H1 (cell line): ENCODE measurements at regions not wholly inside any gene's neighbourhood (a gene's known extent, or its start where the extent isn't known, plus 50 kb on each side); places are given as distances from the start of the nearest gene placed in this dataset.

Experiments used
- CTCF ChIA-PET: fragments of 300-600 bp; sonication (Branson Sonifier 250); formaldehyde crosslinking; loops from one replicate; lab custom pipeline; 2021; ENCODE audit not compliant: partially characterized antibody; lab: Charles Lee
- POLR2A ChIA-PET: fragments of 300-600 bp; sonication (Branson Sonifier 250); formaldehyde crosslinking; loops from one replicate; lab custom pipeline; 2021; ENCODE audit warnings: inconsistent platforms; ENCODE audit not compliant: partially characterized antibody; lab: Charles Lee
- DNase-seq, 2 experiments: peaks; one replicate each; pipeline versions ENCODE4 v3.0.0 to v3.0.0-alpha.2; 2010 to 2022; ENCODE audit warnings: low spot score in 2 of 2, low read depth in 1 of 2, mixed read lengths in 1 of 2
- FAIRE-seq: peaks from 2 replicates; lab custom pipeline; 2011; peaks lifted over from hg19 to GRCh38; lab: Jason Lieb, UNC
- H2AFZ ChIP-seq: 2 replicates; pipeline ENCODE4 v1.8.1; 2012; ENCODE audit warnings: low read length, inconsistent platforms
- H2AK5ac ChIP-seq: 2 replicates; pipeline ENCODE4 v1.6.1; 2013; ENCODE audit warnings: low read depth, low read length
- H2BK120ac ChIP-seq: replicated peaks from 2 replicates; pipeline ENCODE3; 2013; ENCODE audit warnings: low read depth, low read length, inconsistent platforms
- H2BK12ac ChIP-seq: 2 replicates; pipeline ENCODE4 v1.6.1; 2013; ENCODE audit warnings: low read depth, low read length
- H2BK15ac ChIP-seq: 2 replicates; pipeline ENCODE4 v1.6.1; 2013; ENCODE audit warnings: low read length
- H2BK20ac ChIP-seq: 2 replicates; pipeline ENCODE4 v1.6.1; 2013; ENCODE audit warnings: low read length
- H2BK5ac ChIP-seq: 2 replicates; pipeline ENCODE4 v1.6.1; 2013; ENCODE audit warnings: low read depth, low read length
- H3K14ac ChIP-seq: 2 replicates; pipeline ENCODE4 v1.6.1; 2013; ENCODE audit warnings: inconsistent platforms; ENCODE audit not compliant: insufficient read length
- H3K18ac ChIP-seq: 2 replicates; pipeline ENCODE4 v1.6.1; 2013; ENCODE audit warnings: low read length; ENCODE audit errors: extremely low read depth
- H3K23ac ChIP-seq: 2 replicates; pipeline ENCODE4 v1.6.1; 2013; ENCODE audit warnings: inconsistent platforms; ENCODE audit not compliant: insufficient read length
- H3K23me2 ChIP-seq: 2 replicates; pipeline ENCODE4 v1.6.1; 2013; ENCODE audit warnings: low read depth, low read length
- H3K27ac ChIP-seq: 2 replicates; pipeline ENCODE4 v1.6.1; 2011; ENCODE audit warnings: low read depth, low read length, inconsistent platforms
- H3K27me3 ChIP-seq, 4 experiments: replicated peaks in 1 of 4; 1 replicate in 1 of 4; 2 replicates in 3 of 4; pipeline versions ENCODE4 v1.6.1 to v1.8.1; 2011 to 2013; ENCODE audit warnings: low read length in 3 of 4, mild to moderate bottlenecking in 3 of 4, inconsistent platforms in 2 of 4, mixed read lengths in 2 of 4, moderate library complexity in 1 of 4; ENCODE audit not compliant: control insufficient read depth in 3 of 4, insufficient read depth in 3 of 4; ENCODE audit errors: extremely low read depth in 1 of 4
- H3K36me3 ChIP-seq, 4 experiments: 2 replicates each; pipeline versions ENCODE4 v1.6.1 to v1.8.1; 2011 to 2013; ENCODE audit warnings: mild to moderate bottlenecking in 4 of 4, low read length in 3 of 4, moderate library complexity in 2 of 4, control low read depth in 1 of 4, inconsistent platforms in 1 of 4; ENCODE audit not compliant: insufficient read depth in 4 of 4, control insufficient read depth in 2 of 4
- H3K4ac ChIP-seq: replicated peaks from 2 replicates; pipeline ENCODE3; 2013; ENCODE audit warnings: low read length, low read depth, mixed read lengths, inconsistent platforms; ENCODE audit not compliant: insufficient read length
- H3K4me1 ChIP-seq, 4 experiments: replicated peaks in 1 of 4; 1 replicate in 1 of 4; 2 replicates in 3 of 4; pipeline versions ENCODE4 v1.6.1 to v1.8.1; 2011 to 2013; ENCODE audit warnings: low read length in 3 of 4, inconsistent platforms in 2 of 4, mixed read lengths in 1 of 4; ENCODE audit not compliant: insufficient read depth in 4 of 4, control insufficient read depth in 3 of 4
- H3K4me2 ChIP-seq, 2 experiments: 2 replicates each; pipeline versions ENCODE4 v1.6.1 to v1.8.1; 2011 to 2013; ENCODE audit warnings: low read depth in 2 of 2, low read length in 2 of 2, control low read depth in 1 of 2, inconsistent platforms in 1 of 2, mild to moderate bottlenecking in 1 of 2; ENCODE audit not compliant: insufficient read depth in 1 of 2
- H3K4me3 ChIP-seq, 4 experiments: fragments of 200-600, 300-600 bp in 1 of 4; sonication (generic), shearing (Covaris generic), sonication (Bioruptor Twin) in 1 of 4; 2 replicates each; pipeline versions ENCODE4 v1.5.1 to v1.8.1; 2011 to 2016; ENCODE audit warnings: low read length in 4 of 4, low read depth in 3 of 4, control low read depth in 2 of 4, inconsistent platforms in 2 of 4, mild to moderate bottlenecking in 2 of 4, mixed read lengths in 1 of 4, moderate library complexity in 1 of 4; ENCODE audit not compliant: insufficient read depth in 2 of 4; ENCODE audit errors: extremely low read depth in 1 of 4
- H3K56ac ChIP-seq: replicated peaks from 2 replicates; pipeline ENCODE3; 2013; ENCODE audit warnings: low read depth, mild to moderate bottlenecking, mixed read lengths, low read length, inconsistent platforms; ENCODE audit not compliant: insufficient read length
- H3K79me1 ChIP-seq: 2 replicates; pipeline ENCODE4 v1.6.1; 2013; ENCODE audit warnings: low read depth, low read length, control low read depth
- H3K79me2 ChIP-seq, 2 experiments: 2 replicates each; pipeline versions ENCODE4 v1.6.1 to v1.8.1; 2012 to 2013; ENCODE audit warnings: low read length in 2 of 2, mild to moderate bottlenecking in 2 of 2, inconsistent platforms in 1 of 2; ENCODE audit not compliant: insufficient read depth in 2 of 2, control insufficient read depth in 1 of 2
- H3K9ac ChIP-seq, 4 experiments: replicated peaks in 1 of 4; 1 replicate in 1 of 4; 2 replicates in 3 of 4; pipeline versions ENCODE4 v1.6.1 to v1.8.1; 2011 to 2013; ENCODE audit warnings: low read depth in 3 of 4, low read length in 3 of 4, control low read depth in 2 of 4, mild to moderate bottlenecking in 2 of 4, moderate library complexity in 2 of 4, inconsistent platforms in 1 of 4; ENCODE audit errors: extremely low read depth in 1 of 4
- H3K9me3 ChIP-seq, 2 experiments: 2 replicates each; pipeline versions ENCODE4 v1.6.1 to v1.8.1; 2012 to 2013; ENCODE audit warnings: mild to moderate bottlenecking in 2 of 2, moderate library complexity in 2 of 2, control low read depth in 1 of 2, inconsistent platforms in 1 of 2, low read depth in 1 of 2, low read length in 1 of 2, mixed read lengths in 1 of 2; ENCODE audit not compliant: insufficient read depth in 2 of 2
- H4K20me1 ChIP-seq, 2 experiments: replicated peaks in 1 of 2; 2 replicates each; pipeline versions ENCODE3 to v1.8.1; 2011 to 2013; ENCODE audit warnings: inconsistent platforms in 2 of 2, low read length in 2 of 2, mild to moderate bottlenecking in 1 of 2; ENCODE audit not compliant: insufficient read depth in 2 of 2, control insufficient read depth in 1 of 2
- H4K5ac ChIP-seq: 2 replicates; pipeline ENCODE4 v1.6.1; 2013; ENCODE audit warnings: low read length, low read depth, mixed read lengths, inconsistent platforms; ENCODE audit not compliant: insufficient read length
- H4K8ac ChIP-seq: 2 replicates; pipeline ENCODE4 v1.8.0; 2013; ENCODE audit warnings: mild to moderate bottlenecking, moderate library complexity, low read length, inconsistent platforms; ENCODE audit not compliant: insufficient read depth; ENCODE audit errors: extremely low read depth
- H4K91ac ChIP-seq: replicated peaks from 2 replicates; pipeline ENCODE3; 2013; ENCODE audit warnings: low read length, mixed read lengths, inconsistent platforms; ENCODE audit not compliant: insufficient read length
- ASH2L ChIP-seq: fragments of 200-600, 300-600 bp; sonication (generic); IDR thresholded peaks from one replicate; pipeline ENCODE4 v1.7.1; 2017; ENCODE audit warnings: low read length
- EZH2 ChIP-seq: fragments of 200-600 bp; sonication (generic); IDR thresholded peaks from 2 replicates; pipeline ENCODE4 v1.7.1; 2012; ENCODE audit warnings: low read depth, mild to moderate bottlenecking, moderate library complexity, low read length, inconsistent platforms; ENCODE audit not compliant: severe bottlenecking
- GTF2F1 ChIP-seq: IDR thresholded peaks from 2 replicates; pipeline ENCODE4 v1.6.1; 2012; ENCODE audit warnings: low read depth, low read length, improper control_type of control experiment, borderline replicate concordance
- RFX5 ChIP-seq: IDR thresholded peaks from 2 replicates; pipeline ENCODE4 v1.6.1; 2011; ENCODE audit warnings: low read depth, low read length, improper control_type of control experiment, borderline replicate concordance
- RNF2 ChIP-seq: fragments of 200-900, 300-1000 bp; sonication (generic); IDR thresholded peaks from 2 replicates; pipeline ENCODE4 v1.7.1; 2016; ENCODE audit warnings: borderline replicate concordance, low read depth, mild to moderate bottlenecking, antibody characterized with exemption, low read length; ENCODE audit not compliant: poor library complexity, severe bottlenecking; ENCODE audit errors: missing control alignments
- SIX5 ChIP-seq: IDR thresholded peaks from 2 replicates; pipeline ENCODE4 v1.6.1; 2011; ENCODE audit warnings: mild to moderate bottlenecking, low read depth, low read length
- TBP ChIP-seq: IDR thresholded peaks from 2 replicates; pipeline ENCODE4 v1.6.1; 2011; ENCODE audit warnings: low read depth, low read length, improper control_type of control experiment
- ZNF274 ChIP-seq: IDR thresholded peaks from 2 replicates; pipeline ENCODE4 v1.7.0; 2012; ENCODE audit warnings: low read length, borderline replicate concordance; ENCODE audit errors: extremely low read depth
- WGBS, 2 experiments: shearing (Covaris generic) in 1 of 2; methylation state at CpG; one replicate each; pipeline versions ENCODE4 v1.1.6 to v1.1.7; 2013 to 2015; ENCODE audit warnings: low lambda C conversion rate in 2 of 2, mixed read lengths in 2 of 2, inconsistent platforms in 1 of 2, low coverage in 1 of 2, missing lambda C conversion rate in 1 of 2; ENCODE audit not compliant: insufficient replicate concordance in 2 of 2, insufficient coverage in 1 of 2, insufficient read length in 1 of 2; ENCODE audit errors: extremely low coverage in 1 of 2, missing lambda C conversion rate in 1 of 2; 5-methylcytosine and 5-hydroxymethylcytosine counted together
- TF ChIP-seq, protein P1 (sequence below): IDR thresholded peaks from 2 replicates; pipeline ENCODE4 v1.6.1; 2011; ENCODE audit warnings: low read length, improper control_type of control experiment
- TF ChIP-seq, protein P2 (sequence below): IDR thresholded peaks from 2 replicates; pipeline ENCODE4 v1.6.1; 2012; ENCODE audit warnings: inconsistent platforms

DNA sequence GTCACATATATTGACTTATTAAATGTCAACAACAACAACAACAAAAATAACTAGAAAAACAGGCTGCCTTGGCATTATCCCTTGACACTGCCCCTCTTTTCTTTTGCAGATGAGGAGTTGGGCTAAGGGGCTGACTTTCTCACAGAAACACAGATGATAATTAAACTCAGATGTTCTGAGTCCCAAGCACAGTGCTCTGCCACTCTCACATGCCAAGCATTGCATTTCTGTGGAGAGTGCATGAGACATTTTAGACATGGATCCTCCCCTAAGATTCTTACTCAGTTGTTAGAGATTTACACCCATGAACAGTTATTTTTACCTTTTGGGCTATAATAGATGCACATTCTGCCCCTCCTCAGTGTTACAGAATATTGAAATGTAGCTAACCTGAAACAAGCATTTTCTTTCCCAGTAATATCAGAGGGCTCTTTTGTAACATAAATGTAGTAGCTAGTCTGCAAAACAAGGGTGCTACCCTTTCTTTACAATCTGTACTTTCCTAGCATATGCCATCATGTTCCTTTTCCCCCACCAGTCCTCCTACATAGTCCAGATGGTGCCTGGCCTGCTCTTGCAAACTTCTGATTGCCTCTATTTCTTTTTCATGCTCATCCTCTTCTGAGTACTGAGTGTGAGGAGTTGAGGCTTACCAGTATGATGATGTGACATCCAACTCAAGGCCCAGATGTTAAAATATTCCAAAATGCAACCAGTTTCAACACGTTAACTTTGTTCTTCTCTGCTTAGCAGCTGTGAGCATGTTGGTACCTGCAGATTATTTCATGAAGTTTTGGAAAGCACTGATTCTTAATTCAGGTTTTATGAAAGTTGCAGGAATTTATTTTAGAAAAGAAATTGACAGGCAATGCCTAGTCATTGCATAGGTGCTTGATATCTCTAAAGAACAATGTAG is 125.0 kb upstream of the ATP2B1 start:
- Histone ChIP-seq H3K9me3 (no peaks in the 10 kb centered on the region), H3K9ac (no peak overlapping the region), H2BK20ac (no peak overlapping the region), H3K23me2 (no peaks in the 10 kb centered on the region), H2AFZ (no peak overlapping the region), H3K18ac (no peak overlapping the region), H3K4me1 (peaks cover 0 to 2% (median 0%) of the 10 kb centered on the region in 4 experiments; a peak in 1 of 7 replicates), H2BK15ac (no peak overlapping the region), H2BK120ac (no peak overlapping the region), H3K79me2 (no peaks in the 10 kb centered on the region), H3K4me3 (no peak overlapping the region), H2AK5ac (no peak overlapping the region), H3K56ac (no peak overlapping the region), H3K27ac (no peak overlapping the region), H3K79me1 (no peaks in the 10 kb centered on the region), H3K4me2 (no peak overlapping the region), H3K4ac (no peak overlapping the region), H3K23ac (no peak overlapping the region), H4K91ac (no peak overlapping the region), H2BK12ac (no peak overlapping the region), H3K14ac (no peak overlapping the region), H2BK5ac (no peak overlapping the region), H4K20me1 (no peaks in the 10 kb centered on the region), H4K8ac (no peak overlapping the region), H4K5ac (no peak overlapping the region), H3K36me3 (no peaks in the 10 kb centered on the region), H3K27me3 (no peaks in the 10 kb centered on the region)
- no peak for DNase-seq
- CTCF ChIA-PET = interaction anchor here (1.0 to 1.4 kb wide), 2 partner anchors 15 to 179 kb away, joined by 3 read pairs; no protein-coding TSS in a partner anchor
- FAIRE-seq = no peak
- 89% methylated on average over 1 of the region's 1 CpG; no CpG with 5 or more reads in 1 of the 2 experiments for WGBS, 2 experiments
- POLR2A ChIA-PET = no interaction called here
- no peak for TF ChIP-seq EZH2
- no peak for TF ChIP-seq RFX5
- TF ChIP-seq TBP = no peak
- TF ChIP-seq SIX5 = no peak
- TF ChIP-seq, protein P1, sequence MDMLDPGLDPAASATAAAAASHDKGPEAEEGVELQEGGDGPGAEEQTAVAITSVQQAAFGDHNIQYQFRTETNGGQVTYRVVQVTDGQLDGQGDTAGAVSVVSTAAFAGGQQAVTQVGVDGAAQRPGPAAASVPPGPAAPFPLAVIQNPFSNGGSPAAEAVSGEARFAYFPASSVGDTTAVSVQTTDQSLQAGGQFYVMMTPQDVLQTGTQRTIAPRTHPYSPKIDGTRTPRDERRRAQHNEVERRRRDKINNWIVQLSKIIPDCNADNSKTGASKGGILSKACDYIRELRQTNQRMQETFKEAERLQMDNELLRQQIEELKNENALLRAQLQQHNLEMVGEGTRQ = no peak
- no peak for TF ChIP-seq RNF2
- TF ChIP-seq, protein P2, sequence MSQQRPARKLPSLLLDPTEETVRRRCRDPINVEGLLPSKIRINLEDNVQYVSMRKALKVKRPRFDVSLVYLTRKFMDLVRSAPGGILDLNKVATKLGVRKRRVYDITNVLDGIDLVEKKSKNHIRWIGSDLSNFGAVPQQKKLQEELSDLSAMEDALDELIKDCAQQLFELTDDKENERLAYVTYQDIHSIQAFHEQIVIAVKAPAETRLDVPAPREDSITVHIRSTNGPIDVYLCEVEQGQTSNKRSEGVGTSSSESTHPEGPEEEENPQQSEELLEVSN = no peak
- TF ChIP-seq GTF2F1 = no peak
- TF ChIP-seq ZNF274 = no peak
- no peak for TF ChIP-seq ASH2L
